ENCODE measurements at regions not wholly inside any gene's neighbourhood (a gene's known extent, or its start where the extent isn't known, plus 50 kb on each side); places are given as distances from the start of the nearest gene placed in this dataset.
"Not testable (repeated sequence)": the region's sequence is repeated elsewhere in the genome, so short reads cannot be mapped to it uniquely, and the experiment has no call there.

- no peak for DNase-seq (ENCODE audit: low spot score)
Observed at GRCh38 chr7:155395176-155395797, 62.6 kb upstream of the EN2 start.

GRCh38 chr7:155396661-155397060 is 61.3 kb upstream of the EN2 start:
- no peak for DNase-seq (ENCODE audit: low spot score)

GRCh38 chr7:155397758-155398714 is 59.9 kb upstream of the EN2 start:
- DNase-seq (ENCODE audit: low spot score), result not testable (repeated sequence)

- DNase-seq (ENCODE audit: low spot score), result no peak
Observed at GRCh38 chr7:155398944-155399343, 59.0 kb upstream of the EN2 start.

GRCh38 chr7:155399577-155399976 is 58.4 kb upstream of the EN2 start:
- DNase-seq (ENCODE audit: low spot score), result no peak

- DNase-seq (ENCODE audit: low spot score), result no peak
Observed at GRCh38 chr7:155401231-155401630, 56.7 kb upstream of the EN2 start.

GRCh38 chr7:155401884-155402283 is 56.0 kb upstream of the EN2 start:
- DNase-seq (ENCODE audit: low spot score), result no peak

GRCh38 chr7:155402941-155403340 is 55.0 kb upstream of the EN2 start:
- no peak for DNase-seq (ENCODE audit: low spot score)

GRCh38 chr7:155404976-155405375 is 53.0 kb upstream of the EN2 start:
- DNase-seq (ENCODE audit: low spot score), result no peak

- DNase-seq (ENCODE audit: low spot score), result no peak
Observed at GRCh38 chr7:155405399-155406318, 52.3 kb upstream of the EN2 start.

- DNase-seq (ENCODE audit: low spot score), result no peak
Observed at GRCh38 chr7:155407799-155408198, 50.1 kb upstream of the EN2 start.

Data from umbilical cord (tissue), 1 donor.